K562 (cell line): ENCODE measurements at regions not wholly inside any gene's neighbourhood (a gene's known extent, or its start where the extent isn't known, plus 50 kb on each side); places are given as distances from the start of the nearest gene placed in this dataset.

Experiments used
- ATAC-seq: fragments of 200-7000 bp; cut with Tn5 transposase; 3 replicates; pipeline ENCODE4 v1.9.1; 2020; ENCODE audit warnings: moderate library complexity
- BruUV-seq: library from RNA; stranded (reverse); fragments of 400-500 nt; replicated peaks from 2 replicates; lab custom pipeline; 2021; lab: Mats Ljungman, UMichigan
- CTCF ChIA-PET: fragments of 300-600 bp; formaldehyde crosslinking; extraction: SDS; loops from one replicate; lab custom pipeline; 2021; ENCODE audit warnings: low intra/inter-chr PET ratio; lab: Yijun Ruan, JAX
- POLR2A ChIA-PET: fragments of 300-600, 350-650 bp; sonication (Branson Sonifier 250); formaldehyde crosslinking; extraction: SDS; loops from one replicate; lab custom pipeline; 2021; ENCODE audit warnings: antibody characterized with exemption, inconsistent platforms; lab: Yijun Ruan, JAX
- DNase-seq, 4 experiments: peaks; one replicate each; pipeline versions ENCODE4 v3.0.0 to v3.0.0-alpha.2; 2011 to 2018; ENCODE audit warnings: low spot score in 3 of 4, mixed read lengths in 3 of 4; ENCODE audit errors: extremely low read depth in 1 of 4
- FAIRE-seq: peaks from 2 replicates; lab custom pipeline; 2011; peaks lifted over from hg19 to GRCh38; lab: Jason Lieb, UNC
- H2AFZ ChIP-seq: 2 replicates; pipeline ENCODE4 v1.6.0; 2011; ENCODE audit warnings: low read depth, low read length, control low read depth, inconsistent platforms
- H3K27ac ChIP-seq: fragments of 200-600 bp; 3 replicates; pipeline ENCODE4 v1.8.0; 2011; ENCODE audit warnings: low read depth, mild to moderate bottlenecking, control low read depth, inconsistent platforms, low read length, moderate library complexity, mixed read lengths; ENCODE audit errors: extremely low read depth
- H3K27me3 ChIP-seq, 2 experiments: fragments of 300-600 bp in 1 of 2; 2 replicates in 1 of 2; 3 replicates in 1 of 2; pipeline versions ENCODE4 v1.6.0 to v1.8.0; 2011; ENCODE audit warnings: inconsistent platforms in 2 of 2, low read length in 2 of 2, mild to moderate bottlenecking in 1 of 2, mixed read lengths in 1 of 2, moderate library complexity in 1 of 2; ENCODE audit not compliant: control insufficient read depth in 2 of 2, insufficient read depth in 2 of 2
- H3K36me3 ChIP-seq: fragments of 300-600 bp; 3 replicates; pipeline ENCODE4 v1.8.0; 2011; ENCODE audit warnings: mild to moderate bottlenecking, low read length, inconsistent platforms; ENCODE audit not compliant: control insufficient read depth, insufficient read depth
- H3K4me1 ChIP-seq, 2 experiments: fragments of 200-600 bp in 1 of 2; replicated peaks in 1 of 2; 2 replicates in 1 of 2; 3 replicates in 1 of 2; pipeline versions ENCODE4 v1.5.1 to v1.8.0; 2011; ENCODE audit warnings: inconsistent platforms in 2 of 2, low read length in 2 of 2, mild to moderate bottlenecking in 1 of 2, mixed read lengths in 1 of 2, moderate library complexity in 1 of 2; ENCODE audit not compliant: control insufficient read depth in 2 of 2, insufficient read depth in 2 of 2
- H3K4me2 ChIP-seq: 2 replicates; pipeline ENCODE4 v1.6.1; 2011; ENCODE audit warnings: low read length, control low read depth, inconsistent platforms, mixed read lengths; ENCODE audit not compliant: insufficient read depth
- H3K4me3 ChIP-seq: fragments of 200-600 bp; sonication (generic), shearing (Covaris generic); 2 replicates; pipeline ENCODE4 v1.5.1; 2016; ENCODE audit warnings: control low read depth, inconsistent platforms
- H3K79me2 ChIP-seq: fragments of 200-600 bp; 3 replicates; pipeline ENCODE4 v1.8.0; 2011; ENCODE audit warnings: low read length, inconsistent platforms; ENCODE audit not compliant: control insufficient read depth, insufficient read depth
- H3K9ac ChIP-seq, 2 experiments: 2 replicates each; pipeline versions ENCODE4 v1.6.0 to v1.6.1; 2011; ENCODE audit warnings: low read depth in 2 of 2, low read length in 2 of 2, control low read depth in 1 of 2, inconsistent platforms in 1 of 2, mild to moderate bottlenecking in 1 of 2, mixed read lengths in 1 of 2; ENCODE audit not compliant: insufficient read depth in 1 of 2
- H3K9me1 ChIP-seq: one replicate; pipeline ENCODE4 v1.6.0; 2011; ENCODE audit warnings: inconsistent platforms, mild to moderate bottlenecking, low read length, moderate library complexity; ENCODE audit not compliant: control insufficient read depth, insufficient read depth
- H3K9me3 ChIP-seq: replicated peaks from 2 replicates; pipeline ENCODE4 v1.5.1; 2011; ENCODE audit warnings: low read depth, low read length, inconsistent platforms; ENCODE audit not compliant: control insufficient read depth, insufficient read depth
- H4K20me1 ChIP-seq: replicated peaks from 2 replicates; pipeline ENCODE4 v1.6.1; 2011; ENCODE audit warnings: low read length, inconsistent platforms, mixed read lengths; ENCODE audit not compliant: control insufficient read depth, insufficient read depth
- BHLHE40 ChIP-seq: IDR thresholded peaks from 2 replicates; pipeline ENCODE4 v1.6.1; 2011; ENCODE audit warnings: low read length, improper control_type of control experiment
- EGR1 ChIP-seq: fragments of 450-650 bp; conservative IDR thresholded peaks from 2 replicates; pipeline ENCODE4 v1.6.1; 2017; ENCODE audit warnings: mild to moderate bottlenecking
- HES1 ChIP-seq: fragments of 450-650 bp; IDR thresholded peaks from 2 replicates; pipeline ENCODE4 v1.6.1; 2016; ENCODE audit warnings: low read depth, mild to moderate bottlenecking, moderate library complexity
- LARP7 ChIP-seq: fragments of 450-650 bp; IDR thresholded peaks from 2 replicates; pipeline ENCODE4 v1.6.1; 2016
- MED1 ChIP-seq: sonication (generic); formaldehyde crosslinking; IDR thresholded peaks from 2 replicates; pipeline ENCODE4 v1.8.1; 2023; ENCODE audit warnings: missing genetic modification reagents, borderline replicate concordance
- MYBL2 ChIP-seq, 2 experiments: fragments of 450-650 bp in 1 of 2; sonication (generic) in 1 of 2; formaldehyde crosslinking in 1 of 2; IDR thresholded peaks; 2 replicates each; pipeline versions ENCODE4 v1.6.1 to v1.8.1; 2017 to 2022; ENCODE audit warnings: borderline replicate concordance in 1 of 2, inconsistent platforms in 1 of 2, low read depth in 1 of 2, mild to moderate bottlenecking in 1 of 2, missing genetic modification reagents in 1 of 2, moderate library complexity in 1 of 2
- PHB2 ChIP-seq: fragments of 450-650 bp; IDR thresholded peaks from 2 replicates; pipeline ENCODE4 v1.6.1; 2017; ENCODE audit warnings: low read depth
- SMARCA4 ChIP-seq: fragments of 450-650 bp; IDR thresholded peaks from 2 replicates; pipeline ENCODE4 v1.6.1; 2016
- ZNF384 ChIP-seq: IDR thresholded peaks from 2 replicates; pipeline ENCODE4 v1.6.1; 2012; ENCODE audit warnings: low read depth, low read length, improper control_type of control experiment
- ZNF445 ChIP-seq: fragments of 250-450 bp; sonication (Bioruptor Pico); IDR thresholded peaks from 2 replicates; pipeline ENCODE4 v1.4.0; 2020; ENCODE audit warnings: low read depth, mild to moderate bottlenecking, moderate library complexity
- ZNF511 ChIP-seq: sonication (generic); formaldehyde crosslinking; IDR thresholded peaks from 2 replicates; pipeline ENCODE4 v1.8.0; 2022; ENCODE audit warnings: mild to moderate bottlenecking, missing genetic modification reagents
- ZSCAN32 ChIP-seq: fragments of 450-650 bp; formaldehyde crosslinking; IDR thresholded peaks from 2 replicates; pipeline ENCODE4 v1.4.0; 2020; ENCODE audit warnings: mild to moderate bottlenecking, moderate library complexity
- WGBS: fragments of 100-300 bp; shearing (Covaris generic); methylation state at CpG from one replicate; pipeline ENCODE4 v1.1.6; 2016; ENCODE audit warnings: low coverage, mixed read lengths; ENCODE audit not compliant: insufficient coverage; ENCODE audit errors: missing lambda C conversion rate; 5-methylcytosine and 5-hydroxymethylcytosine counted together
- in situ Hi-C: fragments of 300-500 bp; cut with MboI; formaldehyde crosslinking; loops from 4 replicates; pipeline ENCODE4 v1.15.0; 2018; ENCODE audit warnings: inconsistent platforms, mixed read lengths
- intact Hi-C: fragments of 100-400 bp; cut with micrococcal nuclease; formaldehyde crosslinking; loops from 2 replicates; pipeline ENCODE4 v1.14.2; 2022

DNA sequence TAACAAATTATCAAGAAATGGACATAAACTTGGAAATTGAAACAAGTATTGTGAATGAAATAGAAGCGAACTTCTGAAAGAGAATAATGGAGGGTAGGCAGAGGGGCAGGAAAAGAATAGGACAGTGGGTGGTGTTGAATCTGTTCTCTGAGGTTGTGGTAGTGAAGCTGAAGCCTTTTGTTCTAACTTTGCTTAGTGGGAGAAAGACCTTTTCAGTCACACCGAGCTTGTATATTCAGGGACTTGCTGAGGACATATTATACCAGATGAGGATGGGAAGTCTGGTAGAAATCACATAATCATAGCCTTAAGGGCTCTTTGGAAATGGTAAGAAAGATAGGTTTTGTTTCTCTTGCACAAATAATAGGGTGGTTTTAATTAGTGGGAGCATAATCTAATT, 115.4 kb upstream of the NDST4 start (continued):
- TF ChIP-seq BHLHE40: no peak
- TF ChIP-seq HES1: no peak
- no peak for TF ChIP-seq ZNF511 (CRISPR knock-in tag)
- TF ChIP-seq SMARCA4: no peak
- no peak for TF ChIP-seq PHB2
- no peak for TF ChIP-seq ZSCAN32 (CRISPR knock-in tag)
- TF ChIP-seq ZNF445: no peak
- TF ChIP-seq LARP7: no peak

DNA sequence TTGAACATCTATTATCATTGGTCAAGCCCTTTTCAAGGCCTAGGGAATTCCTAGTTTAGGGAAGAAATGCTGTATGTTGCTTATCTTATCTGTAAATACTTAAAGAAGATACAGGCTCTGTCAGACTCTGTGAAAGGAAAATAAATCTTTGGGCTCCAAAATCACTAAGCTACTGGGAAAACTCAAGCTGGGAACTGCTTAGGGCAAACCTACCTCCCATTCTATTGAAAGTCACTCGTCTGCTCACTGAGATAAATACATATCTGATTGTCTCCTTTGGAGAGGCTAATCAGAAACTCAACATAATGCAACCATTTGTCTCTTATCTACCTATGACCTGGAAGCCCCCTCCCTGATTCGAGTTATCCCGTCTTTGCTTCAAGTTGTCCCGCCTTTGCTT, 108.6 kb upstream of the NDST4 start:
- ChIA-PET CTCF (no interaction called here), POLR2A (no interaction called here)
- TF ChIP-seq EGR1 (no peak), ZSCAN32 (CRISPR knock-in tag) (no peak), MED1 (CRISPR knock-in tag) (no peak), ZNF384 (no peak), MYBL2 (IDR thresholded peaks at IDR 0.05; ENCODE audit: low read depth) (no peak), MYBL2 (CRISPR knock-in tag; IDR thresholded peaks at IDR 0.05; ENCODE audit: borderline replicate concordance) (no peak)
- Histone ChIP-seq H3K9ac (no peak overlapping the region), H3K4me1 (no peaks in the 10 kb centered on the region), H3K9me3 (no peaks in the 10 kb centered on the region), H2AFZ (no peak overlapping the region), H4K20me1 (no peaks in the 10 kb centered on the region), H3K27ac (no peak overlapping the region), H3K9me1 (no peaks in the 10 kb centered on the region), H3K36me3 (no peaks in the 10 kb centered on the region), H3K4me3 (no peak overlapping the region), H3K79me2 (no peaks in the 10 kb centered on the region), H3K27me3 (no peaks in the 10 kb centered on the region), H3K4me2 (no peak overlapping the region)
- WGBS: 3% methylated on average over 4 of the region's 4 CpGs
- ATAC-seq (no peak), FAIRE-seq (no peak), DNase-seq (no peak)
- BruUV-seq: no TSS peak
- intact Hi-C loops (no loop called here), in situ Hi-C loops (no loop called here)
